PC-9 (cell line): ENCODE measurements at regions not wholly inside any gene's neighbourhood (a gene's known extent, or its start where the extent isn't known, plus 50 kb on each side); places are given as distances from the start of the nearest gene placed in this dataset.

Source experiments
- BruUV-seq: library from RNA; stranded (reverse); fragments of 400-500 nt; replicated peaks from 2 replicates; lab custom pipeline; 2021; lab: Mats Ljungman, UMichigan
- CTCF ChIA-PET: fragments of 300-600 bp; sonication (Branson Sonifier 250); formaldehyde crosslinking; loops from one replicate; lab custom pipeline; 2022; ENCODE audit warnings: antibody characterized with exemption; lab: Charles Lee
- POLR2A ChIA-PET: fragments of 300-600 bp; sonication (Branson Sonifier 250); formaldehyde crosslinking; loops from one replicate; lab custom pipeline; 2022; ENCODE audit warnings: antibody characterized with exemption; ENCODE audit not compliant: unreplicated experiment; lab: Charles Lee
- DNase-seq, 2 experiments: peaks; one replicate each; pipeline versions ENCODE4 v3.0.0 to v3.0.0-alpha.2; 2015 to 2022; ENCODE audit warnings: mixed read lengths in 1 of 2
- H2AFZ ChIP-seq: fragments of 200-600 bp; sonication (generic); 2 replicates; pipeline ENCODE4 v1.8.1; 2017; ENCODE audit warnings: antibody characterized with exemption
- H3F3A ChIP-seq: fragments of 200-600 bp; sonication (generic); 2 replicates; pipeline ENCODE4 v1.8.1; 2017; ENCODE audit warnings: antibody characterized with exemption, mild to moderate bottlenecking, low read depth; ENCODE audit not compliant: insufficient read depth
- H3K27ac ChIP-seq: fragments of 200-600 bp; sonication (generic); 2 replicates; pipeline ENCODE4 v1.6.1; 2016; ENCODE audit warnings: mixed run types
- H3K27me3 ChIP-seq: fragments of 200-600 bp; sonication (generic); 2 replicates; pipeline ENCODE4 v1.6.1; 2016; ENCODE audit warnings: low read depth, mixed run types; ENCODE audit not compliant: insufficient read depth
- H3K36me3 ChIP-seq: fragments of 200-600 bp; sonication (generic); 2 replicates; pipeline ENCODE4 v1.6.1; 2016; ENCODE audit warnings: low read depth, mixed run types
- H3K4me1 ChIP-seq: fragments of 200-600 bp; sonication (generic); replicated peaks from 2 replicates; pipeline ENCODE4 v1.6.1; 2016; ENCODE audit warnings: mixed run types; ENCODE audit not compliant: insufficient read depth
- H3K4me2 ChIP-seq: fragments of 200-600 bp; sonication (generic); 2 replicates; pipeline ENCODE4 v1.6.1; 2017; ENCODE audit warnings: mixed run types
- H3K4me3 ChIP-seq: fragments of 200-600 bp; sonication (generic); 2 replicates; pipeline ENCODE4 v1.6.1; 2016; ENCODE audit warnings: mixed run types
- H3K79me2 ChIP-seq: fragments of 200-600 bp; sonication (generic); 2 replicates; pipeline ENCODE4 v1.6.1; 2017; ENCODE audit warnings: low read depth, mixed run types
- H3K9me2 ChIP-seq: fragments of 200-600 bp; sonication (generic); 2 replicates; pipeline ENCODE4 v1.8.1; 2017; ENCODE audit warnings: mild to moderate bottlenecking; ENCODE audit not compliant: insufficient read depth
- H3K9me3 ChIP-seq: fragments of 200-600 bp; sonication (generic); 2 replicates; pipeline ENCODE4 v1.8.1; 2016; ENCODE audit warnings: low read depth; ENCODE audit not compliant: insufficient read depth
- H4K20me1 ChIP-seq: fragments of 200-600 bp; sonication (generic); 2 replicates; pipeline ENCODE4 v1.8.1; 2017; ENCODE audit not compliant: insufficient read depth
- EZH2 ChIP-seq: fragments of 200-600 bp; sonication (generic); IDR thresholded peaks from 2 replicates; pipeline ENCODE4 v1.8.0; 2017; ENCODE audit warnings: antibody characterized with exemption, low read depth
- intact Hi-C: fragments of 100-400 bp; cut with micrococcal nuclease; formaldehyde crosslinking; loops from one replicate; pipeline ENCODE4 v1.10.0; 2022; ENCODE audit not compliant: unreplicated experiment
- TF ChIP-seq, protein P1 (sequence below): fragments of 200-600 bp; sonication (generic); conservative IDR thresholded peaks from 2 replicates; pipeline ENCODE4 v1.6.1; 2017; ENCODE audit warnings: mixed run types, antibody characterized with exemption, mild to moderate bottlenecking, moderate library complexity

DNA sequence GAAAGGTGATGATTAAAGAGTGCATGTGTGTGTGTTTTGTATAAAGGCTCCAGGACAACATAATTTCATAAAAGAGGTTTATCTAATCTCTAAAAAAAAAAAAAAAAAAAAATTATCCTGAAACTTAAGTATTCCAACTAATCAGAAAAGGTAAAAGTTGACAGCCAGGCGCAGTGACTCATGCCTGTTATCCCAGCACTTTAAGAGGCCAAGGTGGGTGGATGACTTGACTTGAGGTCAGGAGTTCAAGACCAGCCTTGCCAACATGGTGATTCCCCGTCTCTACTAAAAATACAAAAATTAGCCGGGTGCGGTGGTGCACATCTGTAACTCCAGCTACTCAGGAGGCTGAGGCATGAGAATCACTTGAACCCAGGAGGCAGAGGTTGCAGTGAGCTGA lies 632.7 kb upstream of the CHORDC1 start:
- intact Hi-C loops: no loop called here
- Histone ChIP-seq H3K4me1 (no peaks in the 10 kb centered on the region), H3K36me3 (no peaks in the 10 kb centered on the region), H4K20me1 (no peaks in the 10 kb centered on the region), H3K27ac (no peak overlapping the region), H3K9me3 (no peaks in the 10 kb centered on the region), H3F3A (no peaks in the 10 kb centered on the region), H3K9me2 (no peaks in the 10 kb centered on the region), H3K4me2 (no peak overlapping the region), H3K4me3 (no peak overlapping the region), H3K79me2 (no peaks in the 10 kb centered on the region), H3K27me3 (no peaks in the 10 kb centered on the region), H2AFZ (no peak overlapping the region)
- ChIA-PET CTCF (no interaction called here), POLR2A (no interaction called here)
- BruUV-seq: no TSS peak
- no peak for DNase-seq
- TF ChIP-seq, protein P1, sequence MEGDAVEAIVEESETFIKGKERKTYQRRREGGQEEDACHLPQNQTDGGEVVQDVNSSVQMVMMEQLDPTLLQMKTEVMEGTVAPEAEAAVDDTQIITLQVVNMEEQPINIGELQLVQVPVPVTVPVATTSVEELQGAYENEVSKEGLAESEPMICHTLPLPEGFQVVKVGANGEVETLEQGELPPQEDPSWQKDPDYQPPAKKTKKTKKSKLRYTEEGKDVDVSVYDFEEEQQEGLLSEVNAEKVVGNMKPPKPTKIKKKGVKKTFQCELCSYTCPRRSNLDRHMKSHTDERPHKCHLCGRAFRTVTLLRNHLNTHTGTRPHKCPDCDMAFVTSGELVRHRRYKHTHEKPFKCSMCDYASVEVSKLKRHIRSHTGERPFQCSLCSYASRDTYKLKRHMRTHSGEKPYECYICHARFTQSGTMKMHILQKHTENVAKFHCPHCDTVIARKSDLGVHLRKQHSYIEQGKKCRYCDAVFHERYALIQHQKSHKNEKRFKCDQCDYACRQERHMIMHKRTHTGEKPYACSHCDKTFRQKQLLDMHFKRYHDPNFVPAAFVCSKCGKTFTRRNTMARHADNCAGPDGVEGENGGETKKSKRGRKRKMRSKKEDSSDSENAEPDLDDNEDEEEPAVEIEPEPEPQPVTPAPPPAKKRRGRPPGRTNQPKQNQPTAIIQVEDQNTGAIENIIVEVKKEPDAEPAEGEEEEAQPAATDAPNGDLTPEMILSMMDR: no peak
- no peak for TF ChIP-seq EZH2

DNA sequence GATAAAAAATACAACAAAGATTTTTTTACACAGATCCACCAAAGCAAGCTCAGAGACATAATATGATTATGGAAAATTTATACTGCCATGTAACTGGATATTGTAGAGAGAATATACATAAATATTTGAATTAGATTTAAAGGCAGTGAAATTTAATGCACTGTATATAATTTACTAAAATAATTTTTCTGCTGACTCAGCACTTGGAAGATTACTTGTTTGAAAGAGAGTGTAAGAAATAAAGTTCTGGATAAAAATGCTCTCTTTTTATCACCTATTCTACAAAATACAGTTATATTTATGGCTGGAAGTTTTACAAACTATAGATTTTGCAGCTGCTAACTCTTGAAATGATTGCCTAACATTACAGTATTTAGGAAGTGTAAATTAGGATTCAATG lies 628.3 kb upstream of the CHORDC1 start:
- Histone ChIP-seq H3K27ac (no peak overlapping the region), H3F3A (0 out of 2 replicates have a peak, but pooled peaks cover 5% of the 10 kb centered on the region), H3K9me2 (no peaks in the 10 kb centered on the region), H3K36me3 (no peaks in the 10 kb centered on the region), H3K79me2 (no peaks in the 10 kb centered on the region), H2AFZ (no peak overlapping the region), H3K4me1 (no peaks in the 10 kb centered on the region; the same call in 1 of the 2 replicates), H3K9me3 (no peaks in the 10 kb centered on the region), H4K20me1 (no peaks in the 10 kb centered on the region), H3K4me3 (no peak overlapping the region), H3K27me3 (no peaks in the 10 kb centered on the region), H3K4me2 (no peak overlapping the region)
- CTCF ChIA-PET: no interaction called here
- intact Hi-C loops: no loop called here
- POLR2A ChIA-PET: no interaction called here
- TF ChIP-seq, protein P1: no peak
- DNase-seq: no peak
- no TSS peak for BruUV-seq

DNA sequence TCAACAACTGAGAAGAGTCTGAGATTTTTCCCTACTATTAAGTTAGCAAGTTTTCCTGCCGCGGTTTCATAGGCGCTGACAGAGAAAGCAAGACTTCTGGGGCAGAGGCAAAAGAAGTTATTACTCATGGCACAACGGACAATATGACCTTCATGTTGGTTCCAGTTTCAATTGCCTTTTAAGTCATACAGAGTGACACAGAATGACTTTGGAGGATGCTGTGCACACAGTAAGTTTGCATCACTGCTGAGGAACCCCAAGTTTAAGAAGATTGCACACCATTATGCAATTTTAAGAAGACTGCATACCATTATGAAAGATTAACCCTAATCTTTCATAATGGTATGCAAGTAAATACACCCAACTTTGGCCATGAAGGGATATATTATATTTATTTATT lies 626.5 kb upstream of the CHORDC1 start:
- H3K27ac ChIP-seq: no peak overlapping the region
- POLR2A ChIA-PET: no interaction called here
- intact Hi-C loops: no loop called here
- BruUV-seq: no TSS peak
- no peaks in the 10 kb centered on the region for H3K9me3 ChIP-seq
- H3K4me1 ChIP-seq: no peaks in the 10 kb centered on the region; the same call in 1 of the 2 replicates
- CTCF ChIA-PET: no interaction called here
- TF ChIP-seq, protein P1: no peak
- TF ChIP-seq EZH2: no peak
- no peaks in the 10 kb centered on the region for H3K27me3 ChIP-seq
- H3F3A ChIP-seq: 0 out of 2 replicates have a peak, but pooled peaks cover 5% of the 10 kb centered on the region
- H3K36me3 ChIP-seq: no peaks in the 10 kb centered on the region
- DNase-seq: no peak
- no peak overlapping the region for H3K4me2 ChIP-seq
- H3K9me2 ChIP-seq: no peaks in the 10 kb centered on the region
- no peaks in the 10 kb centered on the region for H4K20me1 ChIP-seq
- H3K4me3 ChIP-seq: no peak overlapping the region
- H3K79me2 ChIP-seq: no peaks in the 10 kb centered on the region
- H2AFZ ChIP-seq: no peak overlapping the region
